SU-DHL-6 (cell line): ENCODE measurements at regions not wholly inside any gene's neighbourhood (a gene's known extent, or its start where the extent isn't known, plus 50 kb on each side); places are given as distances from the start of the nearest gene placed in this dataset.

Source experiments
- H2AFZ ChIP-seq: fragments of 200-600 bp; sonication (generic); 2 replicates; pipeline ENCODE4 v1.6.1; 2014; ENCODE audit warnings: low read depth, mild to moderate bottlenecking, moderate library complexity, mixed read lengths, antibody characterized with exemption, low read length; ENCODE audit not compliant: severe bottlenecking
- H3F3A ChIP-seq: fragments of 200-600 bp; shearing (Covaris generic); 2 replicates; pipeline ENCODE4 v1.6.0; 2016; ENCODE audit warnings: antibody characterized with exemption, mild to moderate bottlenecking; ENCODE audit not compliant: insufficient read depth
- H3K27ac ChIP-seq: fragments of 200-600 bp; sonication (generic); 2 replicates; pipeline ENCODE4 v1.5.1; 2016; ENCODE audit warnings: low read depth, mild to moderate bottlenecking, low read length, moderate library complexity, mixed read lengths
- H3K27me3 ChIP-seq: fragments of 200-600 bp; sonication (generic), shearing (Covaris generic); 2 replicates; pipeline ENCODE4 v1.6.0; 2014; ENCODE audit warnings: mild to moderate bottlenecking, low read length
- H3K36me3 ChIP-seq: fragments of 200-600 bp; sonication (generic); 2 replicates; pipeline ENCODE4 v1.6.1; 2014; ENCODE audit warnings: mild to moderate bottlenecking, low read length, mixed read lengths
- H3K4me2 ChIP-seq: fragments of 300-600, 200-600 bp; shearing (Covaris generic), sonication (generic); 2 replicates; pipeline ENCODE4 v1.6.0; 2014; ENCODE audit warnings: low read length, low read depth, mild to moderate bottlenecking; ENCODE audit not compliant: poor library complexity, severe bottlenecking
- H3K4me3 ChIP-seq: fragments of 200-600 bp; sonication (generic); 2 replicates; pipeline ENCODE4 v1.5.1; 2014; ENCODE audit warnings: antibody characterized with exemption, low read length, mild to moderate bottlenecking, mixed read lengths; ENCODE audit not compliant: insufficient read depth, poor library complexity, severe bottlenecking
- H3K79me2 ChIP-seq: fragments of 200-600 bp; sonication (generic); 2 replicates; pipeline ENCODE4 v1.6.1; 2014; ENCODE audit warnings: mild to moderate bottlenecking, low read length, moderate library complexity; ENCODE audit not compliant: insufficient read depth
- H3K9ac ChIP-seq: fragments of 200-600 bp; sonication (generic); 2 replicates; pipeline ENCODE4 v1.7.0; 2014; ENCODE audit warnings: mild to moderate bottlenecking, low read length
- H3K9me2 ChIP-seq: fragments of 200-600 bp; sonication (generic); replicated peaks from 2 replicates; pipeline ENCODE4 v1.6.1; 2014; ENCODE audit warnings: low read length; ENCODE audit not compliant: insufficient read depth
- H3K9me3 ChIP-seq: fragments of 200-600 bp; sonication (generic); 2 replicates; pipeline ENCODE4 v1.6.1; 2014; ENCODE audit warnings: low read length, mixed read lengths; ENCODE audit not compliant: insufficient read depth
- H4K20me1 ChIP-seq: fragments of 200-600 bp; sonication (generic); 2 replicates; pipeline ENCODE4 v1.6.1; 2014; ENCODE audit warnings: low read depth, mild to moderate bottlenecking, antibody characterized with exemption, low read length, moderate library complexity, mixed read lengths
- EZH2phosphoT487 ChIP-seq: fragments of 200-600 bp; sonication (generic), shearing (Covaris generic); conservative IDR thresholded peaks from 2 replicates; pipeline ENCODE4 v1.6.1; 2018; ENCODE audit warnings: mild to moderate bottlenecking, antibody characterized with exemption, low read length, moderate library complexity, mixed read lengths
- TF ChIP-seq, protein P1 (sequence below): fragments of 200-600 bp; sonication (generic); IDR thresholded peaks from one replicate; pipeline ENCODE4 v1.5.1; 2017; ENCODE audit warnings: antibody characterized with exemption, mild to moderate bottlenecking, low read length, moderate library complexity; ENCODE audit not compliant: insufficient read depth, poor library complexity, severe bottlenecking

DNA sequence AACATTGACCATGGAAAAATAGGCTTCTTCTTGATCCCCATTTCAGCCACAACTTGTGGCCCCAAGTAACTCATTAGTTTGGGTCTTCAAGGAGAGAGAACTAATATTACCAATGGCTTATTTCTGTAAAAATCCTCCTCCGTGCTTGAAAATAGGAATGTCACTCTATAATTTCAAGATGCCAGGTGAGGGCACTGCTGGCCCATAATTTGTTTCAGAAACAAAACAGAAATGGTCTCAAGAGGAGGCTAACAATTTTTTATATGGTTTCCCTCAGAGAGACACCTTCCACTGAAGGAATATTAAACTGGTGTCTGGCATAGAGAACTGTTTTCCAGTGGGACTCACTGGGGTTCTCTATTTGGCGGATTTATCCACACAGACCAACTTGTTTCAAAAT, 437.0 kb upstream of the TRPC7 start:
- no peaks in the 10 kb centered on the region for H3K79me2 ChIP-seq
- H3K9me2 ChIP-seq, result no peaks in the 10 kb centered on the region
- H3K36me3 ChIP-seq, result no peaks in the 10 kb centered on the region
- no peak overlapping the region for H3K27ac ChIP-seq
- TF ChIP-seq EZH2phosphoT487, result no peak
- TF ChIP-seq, protein P1, sequence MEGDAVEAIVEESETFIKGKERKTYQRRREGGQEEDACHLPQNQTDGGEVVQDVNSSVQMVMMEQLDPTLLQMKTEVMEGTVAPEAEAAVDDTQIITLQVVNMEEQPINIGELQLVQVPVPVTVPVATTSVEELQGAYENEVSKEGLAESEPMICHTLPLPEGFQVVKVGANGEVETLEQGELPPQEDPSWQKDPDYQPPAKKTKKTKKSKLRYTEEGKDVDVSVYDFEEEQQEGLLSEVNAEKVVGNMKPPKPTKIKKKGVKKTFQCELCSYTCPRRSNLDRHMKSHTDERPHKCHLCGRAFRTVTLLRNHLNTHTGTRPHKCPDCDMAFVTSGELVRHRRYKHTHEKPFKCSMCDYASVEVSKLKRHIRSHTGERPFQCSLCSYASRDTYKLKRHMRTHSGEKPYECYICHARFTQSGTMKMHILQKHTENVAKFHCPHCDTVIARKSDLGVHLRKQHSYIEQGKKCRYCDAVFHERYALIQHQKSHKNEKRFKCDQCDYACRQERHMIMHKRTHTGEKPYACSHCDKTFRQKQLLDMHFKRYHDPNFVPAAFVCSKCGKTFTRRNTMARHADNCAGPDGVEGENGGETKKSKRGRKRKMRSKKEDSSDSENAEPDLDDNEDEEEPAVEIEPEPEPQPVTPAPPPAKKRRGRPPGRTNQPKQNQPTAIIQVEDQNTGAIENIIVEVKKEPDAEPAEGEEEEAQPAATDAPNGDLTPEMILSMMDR, result no peak
- no peak overlapping the region for H3K9ac ChIP-seq
- H4K20me1 ChIP-seq, result no peaks in the 10 kb centered on the region
- no peak overlapping the region for H2AFZ ChIP-seq
- no peak overlapping the region for H3K4me2 ChIP-seq
- H3K4me3 ChIP-seq, result no peak overlapping the region
- no peaks in the 10 kb centered on the region for H3K9me3 ChIP-seq
- H3F3A ChIP-seq, result no peaks in the 10 kb centered on the region
- H3K27me3 ChIP-seq, result no peaks in the 10 kb centered on the region

- H2AFZ ChIP-seq, result no peak overlapping the region
- no peak overlapping the region for H3K4me2 ChIP-seq
Observed at GRCh38 chr5:136799806-136800372, 434.5 kb upstream of the TRPC7 start.

DNA sequence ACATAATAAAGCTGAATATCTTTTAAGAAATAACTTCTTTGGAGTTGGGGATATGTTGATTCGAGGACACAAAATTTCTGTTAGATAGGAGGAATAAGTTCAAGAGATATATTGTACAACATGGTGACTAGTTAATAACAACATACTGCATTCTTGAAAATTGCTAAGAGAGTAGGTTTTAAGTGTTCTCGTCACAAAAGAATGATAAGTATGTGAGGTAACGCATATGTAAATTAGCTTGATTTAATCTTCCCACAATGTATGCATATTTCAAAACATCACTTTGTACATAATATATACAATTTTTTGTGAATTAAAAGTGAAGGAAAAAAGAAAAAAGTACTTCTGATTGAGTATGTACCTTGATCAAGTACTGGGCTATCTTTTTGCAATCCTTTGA, 428.0 kb upstream of the TRPC7 start:
- Histone ChIP-seq H3K79me2 (no peaks in the 10 kb centered on the region), H3K9me3 (no peaks in the 10 kb centered on the region), H3K36me3 (no peaks in the 10 kb centered on the region), H3K27me3 (no peaks in the 10 kb centered on the region), H3K4me3 (no peak overlapping the region), H2AFZ (no peak overlapping the region), H3K27ac (no peak overlapping the region), H3K9me2 (no peaks in the 10 kb centered on the region), H3K9ac (no peak overlapping the region), H4K20me1 (no peaks in the 10 kb centered on the region), H3K4me2 (no peak overlapping the region), H3F3A (no peaks in the 10 kb centered on the region)
- TF ChIP-seq, protein P1, result no peak
- no peak for TF ChIP-seq EZH2phosphoT487

More at GRCh38 chr5:136799806-136800372, 434.5 kb upstream of the TRPC7 start:
- H3K27ac ChIP-seq, result no peak overlapping the region
- TF ChIP-seq, protein P1, result no peak
- TF ChIP-seq EZH2phosphoT487, result no peak
- no peak overlapping the region for H3K9ac ChIP-seq
- H3F3A ChIP-seq, result no peaks in the 10 kb centered on the region
- no peak overlapping the region for H3K4me3 ChIP-seq
- no peaks in the 10 kb centered on the region for H3K9me2 ChIP-seq
- no peaks in the 10 kb centered on the region for H3K36me3 ChIP-seq
- no peaks in the 10 kb centered on the region for H3K79me2 ChIP-seq
- H3K27me3 ChIP-seq, result no peaks in the 10 kb centered on the region
- no peaks in the 10 kb centered on the region for H3K9me3 ChIP-seq
- no peaks in the 10 kb centered on the region for H4K20me1 ChIP-seq

DNA sequence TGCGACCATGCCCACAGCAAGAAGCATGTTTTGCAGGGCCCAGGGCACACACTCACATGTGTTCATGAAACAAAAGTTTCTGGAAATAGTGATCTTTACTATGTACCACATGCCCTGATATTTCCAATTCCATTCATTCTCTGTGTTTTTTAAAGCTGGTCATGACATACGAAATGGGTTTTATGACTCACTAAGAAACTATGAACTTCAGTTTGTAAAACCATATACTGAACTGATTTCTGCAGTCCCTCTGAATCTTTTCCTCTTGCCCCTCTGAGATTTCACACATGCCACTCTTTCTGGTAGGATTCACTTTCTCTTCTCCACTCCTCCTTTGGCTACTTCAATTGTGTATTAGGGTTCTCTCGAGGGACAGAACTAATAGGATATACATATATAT, 416.1 kb upstream of the TRPC7 start:
- Histone ChIP-seq H2AFZ (no peak overlapping the region), H4K20me1 (no peaks in the 10 kb centered on the region), H3K27me3 (no peaks in the 10 kb centered on the region), H3K9me3 (no peaks in the 10 kb centered on the region), H3K9ac (no peak overlapping the region), H3K4me3 (no peak overlapping the region), H3K36me3 (no peaks in the 10 kb centered on the region), H3K79me2 (no peaks in the 10 kb centered on the region), H3K4me2 (no peak overlapping the region), H3K9me2 (no peaks in the 10 kb centered on the region), H3F3A (no peaks in the 10 kb centered on the region), H3K27ac (no peak overlapping the region)
- TF ChIP-seq, protein P1, result no peak
- no peak for TF ChIP-seq EZH2phosphoT487
